Activated T-cell treated with anti-CD3 and anti-CD28 coated beads, Interleukin-2, amount 50 U/mL, for 48 hours (primary cell): ENCODE measurements at regions not wholly inside any gene's neighbourhood (a gene's known extent, or its start where the extent isn't known, plus 50 kb on each side); places are given as distances from the start of the nearest gene placed in this dataset.
"Not testable (repeated sequence)": the region's sequence is repeated elsewhere in the genome, so short reads cannot be mapped to it uniquely, and the experiment has no call there.

Experiments used
- DNase-seq, 2 experiments: peaks; one replicate each; pipeline ENCODE4 v3.0.0-alpha.2; 2020

- DNase-seq = no peak
Measured at GRCh38 chr1:113185463-113186104, 112.6 kb downstream of the LRIG2 start.

- DNase-seq = no peak
Measured at GRCh38 chr1:113190078-113190477, 117.1 kb downstream of the LRIG2 start.

DNA sequence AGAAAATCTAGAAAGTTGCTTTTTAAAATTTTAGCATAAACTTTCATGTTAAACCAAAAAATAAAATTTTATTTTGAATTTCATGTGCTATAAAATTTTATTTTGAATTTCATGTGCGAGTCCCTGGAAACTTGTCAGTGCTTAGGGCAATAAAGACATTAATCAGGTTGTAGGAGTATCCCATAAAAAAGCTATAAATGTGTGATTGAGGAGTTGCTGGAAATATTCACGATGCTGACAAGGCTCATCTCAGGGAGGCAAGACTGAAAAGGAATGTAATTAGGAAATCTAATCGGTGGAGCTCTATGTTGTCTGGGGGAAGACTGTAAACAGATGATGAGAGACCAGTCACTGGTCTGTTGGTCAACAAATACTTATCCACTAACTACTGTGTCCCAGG lies 117.9 kb downstream of the LRIG2 start:
- no peak for DNase-seq

DNA sequence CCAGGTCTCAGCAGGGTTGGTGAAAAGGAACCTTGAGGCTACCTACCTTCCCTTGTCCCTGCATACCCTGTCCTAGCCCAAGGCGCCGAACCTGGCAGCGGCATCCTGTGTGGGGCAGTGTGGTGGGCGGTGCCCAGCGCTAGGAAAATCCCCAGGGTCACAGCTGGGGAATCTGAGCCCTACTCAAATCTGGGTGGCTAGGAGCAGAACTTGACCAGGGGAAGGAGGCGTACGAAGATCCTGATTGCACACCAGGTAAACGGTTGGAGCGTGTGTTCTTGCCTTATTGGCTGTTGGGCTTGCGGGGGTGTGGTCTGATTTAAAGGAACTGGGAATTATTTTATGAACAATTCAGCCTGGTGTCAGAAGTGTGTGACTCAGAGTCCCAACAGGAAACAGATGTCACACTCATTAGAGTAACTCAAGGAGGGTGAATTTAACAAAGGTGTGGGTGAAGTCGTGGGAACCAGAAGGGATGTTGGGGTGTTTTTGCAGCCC lies 118.6 kb downstream of the LRIG2 start:
- no peak for DNase-seq

- no peak for DNase-seq
Measured at GRCh38 chr1:113192242-113192641, 119.2 kb downstream of the LRIG2 start.

GRCh38 chr1:113192980-113193379 lies 120.0 kb downstream of the LRIG2 start:
- no peak for DNase-seq

DNA sequence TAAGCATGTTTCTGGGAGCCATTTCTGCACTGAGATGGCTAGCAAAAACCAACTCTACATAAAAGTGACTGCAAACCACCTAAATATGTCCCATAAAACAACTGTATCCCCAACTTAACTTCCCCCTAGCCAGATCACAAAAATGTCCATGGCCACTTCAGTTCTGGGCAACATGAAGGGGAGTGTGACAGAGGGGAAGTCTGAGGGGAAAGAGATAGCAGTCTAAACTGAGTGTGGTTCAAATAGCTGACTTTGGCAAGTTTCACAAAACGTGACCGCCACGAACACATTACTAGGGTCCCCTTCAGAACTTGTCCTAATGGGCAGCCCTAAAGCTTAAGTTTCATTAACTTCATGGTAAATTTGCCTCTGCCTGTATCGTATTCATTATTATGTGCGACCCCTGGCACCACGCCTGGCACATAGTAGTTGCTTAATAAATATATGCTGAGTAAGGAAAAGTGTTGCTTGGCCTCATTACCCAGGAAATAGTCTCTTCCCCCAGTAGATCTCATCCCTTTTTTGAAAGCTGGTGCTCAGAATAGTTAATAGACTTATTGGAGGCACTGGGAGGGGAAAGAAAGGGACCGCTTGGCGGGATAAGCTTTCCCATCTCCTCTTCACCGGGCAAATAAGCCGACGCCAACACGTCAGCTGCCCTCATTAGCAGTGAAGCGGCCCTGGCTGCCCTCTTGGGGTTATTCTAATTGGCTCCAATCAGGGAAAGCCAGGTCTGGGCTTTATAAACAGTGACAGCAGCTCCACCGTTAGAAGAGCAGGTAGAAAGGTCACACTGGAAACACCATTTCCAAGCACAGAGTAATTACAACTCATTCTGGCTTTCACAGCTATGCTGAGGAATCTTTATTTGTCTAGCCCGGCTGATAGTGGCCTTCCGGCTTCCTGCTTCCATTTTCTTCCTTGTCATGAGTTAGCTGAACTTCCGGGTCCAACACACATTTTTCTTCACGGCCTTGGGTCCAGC lies 122.1 kb downstream of the LRIG2 start:
- no peak for DNase-seq

GRCh38 chr1:113197719-113198330 lies 124.8 kb downstream of the LRIG2 start:
- no peak for DNase-seq

DNA sequence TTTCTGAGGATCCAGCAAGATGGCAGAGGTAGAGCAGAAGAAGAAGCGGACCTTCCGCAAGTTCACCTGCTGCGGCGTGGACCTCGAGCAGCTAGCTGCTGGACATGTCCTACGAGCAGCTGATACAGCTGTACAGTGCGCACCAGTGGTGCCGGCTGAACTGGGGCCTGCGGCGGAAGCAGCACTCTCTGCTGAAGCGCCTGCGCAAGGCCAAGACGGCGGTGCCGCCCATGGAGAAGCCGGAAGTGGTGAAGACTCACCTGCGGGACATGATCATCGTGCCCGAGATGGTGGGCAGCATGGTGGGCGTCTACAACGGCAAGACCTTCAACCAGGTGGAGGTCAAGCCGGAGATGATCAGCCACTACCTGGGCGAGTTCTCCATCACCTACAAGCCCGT lies 125.8 kb downstream of the LRIG2 start:
- DNase-seq = no peak

DNA sequence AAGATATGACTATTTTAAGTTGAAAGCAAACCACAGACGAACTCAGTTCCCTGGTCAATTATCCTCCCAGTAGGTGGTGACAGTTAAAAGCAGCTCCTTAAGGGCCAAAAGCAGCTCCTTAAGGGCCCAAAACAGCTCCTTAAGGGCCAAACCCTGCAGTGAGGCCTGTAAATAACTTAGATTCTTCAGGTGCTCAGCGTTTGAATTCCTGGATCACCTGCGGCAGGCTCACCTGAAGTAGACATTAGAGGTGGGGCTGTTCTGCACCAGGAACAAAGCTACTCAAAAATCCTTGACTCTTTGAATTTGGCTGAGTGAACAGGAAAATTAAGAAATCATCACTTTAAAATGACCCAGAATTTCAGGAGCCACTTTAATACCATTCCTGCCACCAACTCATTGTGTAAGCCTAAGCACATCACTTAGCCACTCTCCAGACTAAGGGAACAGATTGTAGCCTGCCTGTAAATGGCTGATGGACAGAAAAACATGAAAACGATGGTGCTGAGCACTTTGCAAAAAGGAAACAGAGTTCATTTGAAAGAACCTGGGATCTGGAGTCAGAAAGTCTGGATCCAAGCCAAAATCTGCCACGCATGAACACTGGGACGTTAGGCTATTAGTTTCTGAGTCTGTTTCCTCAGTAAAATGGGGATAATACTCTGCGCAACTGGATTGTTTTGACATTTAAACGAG lies 126.9 kb downstream of the LRIG2 start:
- DNase-seq = no peak

DNA sequence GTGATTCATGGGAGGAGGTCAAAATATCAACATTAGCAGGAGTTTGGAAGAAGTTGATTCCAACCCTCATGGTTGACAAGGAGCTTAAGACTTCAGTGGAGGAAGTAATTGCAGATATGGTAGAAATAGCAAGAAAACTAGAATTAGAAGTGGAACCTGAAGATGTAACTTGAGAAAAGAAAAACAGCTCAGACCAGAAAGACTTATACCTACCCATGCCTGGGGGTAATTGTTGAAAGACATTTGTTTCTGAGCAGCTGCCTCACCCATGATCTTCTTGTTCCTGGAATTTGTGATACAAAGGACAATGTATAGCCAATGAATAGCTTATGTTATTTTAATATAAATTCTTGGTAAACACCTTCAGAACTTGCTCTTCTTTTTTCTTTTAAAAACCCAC lies 128.6 kb downstream of the LRIG2 start:
- no peak for DNase-seq

GRCh38 chr1:113205980-113206766 lies 133.2 kb downstream of the LRIG2 start:
- no peak for DNase-seq

DNA sequence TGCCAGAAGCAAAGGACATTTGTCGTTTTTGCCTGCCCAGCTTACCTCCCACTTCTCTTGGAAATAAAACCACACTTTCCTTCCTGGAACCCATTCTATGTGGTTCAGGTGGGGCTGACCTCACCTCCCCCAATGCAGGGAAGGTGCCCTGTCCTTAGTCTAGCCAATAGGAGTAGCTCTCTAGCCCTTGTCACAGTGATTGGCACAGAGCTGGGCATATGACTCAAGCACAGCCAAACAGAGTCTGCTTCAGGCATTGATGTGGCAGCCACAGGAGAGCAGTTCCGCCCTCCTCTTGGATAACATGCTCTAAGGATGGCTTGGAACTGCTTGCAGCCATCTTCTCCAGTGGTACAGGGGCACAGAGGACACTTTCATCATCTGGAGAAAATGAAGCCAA lies 134.0 kb downstream of the LRIG2 start:
- no peak for DNase-seq

DNA sequence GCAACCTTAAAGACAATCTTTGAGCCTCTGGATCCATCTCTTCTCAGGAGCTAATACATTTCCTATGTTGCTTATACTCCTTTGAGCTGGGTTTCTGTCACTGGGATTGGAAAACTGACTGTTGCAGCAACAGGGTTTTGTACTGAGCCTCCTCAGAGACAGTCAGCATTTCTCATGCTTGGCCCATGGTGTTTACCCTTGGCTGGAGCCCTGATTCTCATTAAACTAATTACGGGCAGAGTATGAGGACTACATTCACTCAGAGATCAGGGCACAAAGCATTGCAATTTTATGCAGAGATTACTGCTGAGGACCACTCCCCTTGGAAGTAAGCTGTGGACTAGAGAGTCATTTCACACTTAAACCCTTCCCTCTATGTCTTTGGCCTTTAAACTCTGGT lies 134.5 kb downstream of the LRIG2 start:
- no peak for DNase-seq

- DNase-seq = not testable (repeated sequence)
Measured at GRCh38 chr1:113208425-113208824, 135.4 kb downstream of the LRIG2 start.

- no peak for DNase-seq
Measured at GRCh38 chr1:113210248-113210647, 137.2 kb downstream of the LRIG2 start.

DNA sequence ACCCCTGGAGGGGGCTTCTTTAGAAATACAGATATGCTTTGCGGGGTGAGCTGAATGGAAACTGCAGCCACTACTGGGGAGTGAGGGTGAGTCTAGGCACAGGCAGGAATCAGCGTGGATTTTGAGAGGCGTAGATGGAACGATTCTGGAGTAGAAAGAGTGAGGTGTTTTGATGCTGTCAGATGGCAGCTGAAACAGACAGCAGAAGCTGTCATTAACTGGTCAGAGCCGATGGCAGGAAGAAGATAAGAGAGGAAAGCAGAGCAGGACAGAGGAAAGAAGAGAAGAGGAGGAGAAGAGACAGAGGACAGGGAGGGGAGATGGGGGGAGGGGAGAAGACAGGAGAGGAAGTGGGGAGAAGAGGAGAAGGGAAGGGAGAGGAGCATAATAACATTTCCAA lies 138.5 kb downstream of the LRIG2 start:
- no peak for DNase-seq

DNA sequence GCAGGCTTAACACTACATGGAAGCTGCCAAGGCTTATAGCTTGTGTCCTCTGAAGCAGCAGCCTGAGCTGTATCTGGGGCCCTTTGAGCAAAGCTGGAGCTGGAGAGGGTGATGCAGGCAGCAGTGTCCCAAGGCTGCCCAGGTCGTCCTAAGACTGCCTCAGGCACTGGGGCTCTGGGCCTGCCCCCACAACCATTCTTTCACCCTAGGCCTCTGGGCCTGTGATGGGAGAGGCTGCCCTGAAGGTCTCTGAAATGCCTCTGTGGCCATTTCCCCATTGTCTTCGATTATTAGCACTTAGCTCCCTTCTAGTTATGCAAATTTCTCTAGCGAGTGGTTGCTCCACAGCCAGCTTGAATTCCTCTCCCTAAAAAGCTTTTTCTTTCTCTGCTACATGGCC lies 142.0 kb downstream of the LRIG2 start:
- DNase-seq = no peak

- no peak for DNase-seq
Measured at GRCh38 chr1:113216664-113217063, 143.7 kb downstream of the LRIG2 start.

- DNase-seq = no peak
Measured at GRCh38 chr1:113217447-113218208, 144.6 kb downstream of the LRIG2 start.

DNA sequence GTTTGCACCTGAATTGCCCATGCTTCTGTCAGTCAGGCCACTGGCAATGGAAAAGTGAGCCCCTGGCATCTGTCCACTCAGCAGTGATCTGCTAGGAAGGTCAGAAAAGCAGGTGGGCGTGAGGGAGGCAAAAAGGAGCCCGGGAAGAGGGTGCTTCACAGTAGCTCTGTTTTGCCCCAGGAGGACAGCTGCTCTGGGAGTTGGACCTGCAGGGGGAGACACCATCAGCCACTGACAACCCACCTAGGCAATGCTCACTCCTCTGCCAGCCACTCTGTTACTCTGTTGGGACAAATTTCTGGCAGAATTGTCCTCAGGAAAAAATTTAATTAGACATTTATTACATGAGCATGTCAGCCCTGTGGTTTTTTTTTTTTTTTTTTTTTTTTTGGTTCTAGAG lies 146.4 kb downstream of the LRIG2 start:
- DNase-seq = no peak
